Type B pancreatic cell (in vitro differentiated cells): ENCODE measurements at regions not wholly inside any gene's neighbourhood (a gene's known extent, or its start where the extent isn't known, plus 50 kb on each side); places are given as distances from the start of the nearest gene placed in this dataset.

Experiments
- DNase-seq: peaks from one replicate; pipeline ENCODE4 v3.0.0; 2021; ENCODE audit warnings: mixed read lengths; ENCODE audit not compliant: unreplicated experiment; ENCODE audit errors: extremely low spot score
- H3K27ac Mint-ChIP-seq: 2 replicates; pipeline ENCODE4 v1.8.0; 2021; ENCODE audit warnings: mild to moderate bottlenecking, mixed read lengths
- H3K27me3 Mint-ChIP-seq: 2 replicates; pipeline ENCODE4 v1.8.0; 2021; ENCODE audit warnings: mixed read lengths
- H3K36me3 Mint-ChIP-seq: 2 replicates; pipeline ENCODE4 v1.8.0; 2021; ENCODE audit warnings: mixed read lengths
- H3K4me1 Mint-ChIP-seq: one replicate; pipeline ENCODE4 v1.8.0; 2021; ENCODE audit warnings: mixed read lengths; ENCODE audit not compliant: unreplicated experiment
- H3K4me3 Mint-ChIP-seq: 2 replicates; pipeline ENCODE4 v1.8.0; 2021; ENCODE audit warnings: mild to moderate bottlenecking, mixed read lengths
- H3K9me3 Mint-ChIP-seq: 2 replicates; pipeline ENCODE4 v1.8.0; 2021; ENCODE audit warnings: mixed read lengths
- TF ChIP-seq, protein P1 (sequence below): fragments of 200-600 bp; sonication (generic); conservative IDR thresholded peaks from 2 replicates; pipeline ENCODE4 v1.5.0; 2021; ENCODE audit warnings: antibody characterized with exemption, mild to moderate bottlenecking

- no peak overlapping the region for H3K27ac Mint-ChIP-seq
- TF ChIP-seq, protein P1, sequence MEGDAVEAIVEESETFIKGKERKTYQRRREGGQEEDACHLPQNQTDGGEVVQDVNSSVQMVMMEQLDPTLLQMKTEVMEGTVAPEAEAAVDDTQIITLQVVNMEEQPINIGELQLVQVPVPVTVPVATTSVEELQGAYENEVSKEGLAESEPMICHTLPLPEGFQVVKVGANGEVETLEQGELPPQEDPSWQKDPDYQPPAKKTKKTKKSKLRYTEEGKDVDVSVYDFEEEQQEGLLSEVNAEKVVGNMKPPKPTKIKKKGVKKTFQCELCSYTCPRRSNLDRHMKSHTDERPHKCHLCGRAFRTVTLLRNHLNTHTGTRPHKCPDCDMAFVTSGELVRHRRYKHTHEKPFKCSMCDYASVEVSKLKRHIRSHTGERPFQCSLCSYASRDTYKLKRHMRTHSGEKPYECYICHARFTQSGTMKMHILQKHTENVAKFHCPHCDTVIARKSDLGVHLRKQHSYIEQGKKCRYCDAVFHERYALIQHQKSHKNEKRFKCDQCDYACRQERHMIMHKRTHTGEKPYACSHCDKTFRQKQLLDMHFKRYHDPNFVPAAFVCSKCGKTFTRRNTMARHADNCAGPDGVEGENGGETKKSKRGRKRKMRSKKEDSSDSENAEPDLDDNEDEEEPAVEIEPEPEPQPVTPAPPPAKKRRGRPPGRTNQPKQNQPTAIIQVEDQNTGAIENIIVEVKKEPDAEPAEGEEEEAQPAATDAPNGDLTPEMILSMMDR, result no peak
- DNase-seq, result no peak
- H3K9me3 Mint-ChIP-seq, result no peaks in the 10 kb centered on the region
- no peaks in the 10 kb centered on the region for H3K27me3 Mint-ChIP-seq
- H3K4me3 Mint-ChIP-seq, result no peak overlapping the region
- H3K4me1 Mint-ChIP-seq, result no peaks in the 10 kb centered on the region
- no peaks in the 10 kb centered on the region for H3K36me3 Mint-ChIP-seq
Observed at GRCh38 chr3:18650731-18651130, 225.6 kb upstream of the SATB1 start.

DNA sequence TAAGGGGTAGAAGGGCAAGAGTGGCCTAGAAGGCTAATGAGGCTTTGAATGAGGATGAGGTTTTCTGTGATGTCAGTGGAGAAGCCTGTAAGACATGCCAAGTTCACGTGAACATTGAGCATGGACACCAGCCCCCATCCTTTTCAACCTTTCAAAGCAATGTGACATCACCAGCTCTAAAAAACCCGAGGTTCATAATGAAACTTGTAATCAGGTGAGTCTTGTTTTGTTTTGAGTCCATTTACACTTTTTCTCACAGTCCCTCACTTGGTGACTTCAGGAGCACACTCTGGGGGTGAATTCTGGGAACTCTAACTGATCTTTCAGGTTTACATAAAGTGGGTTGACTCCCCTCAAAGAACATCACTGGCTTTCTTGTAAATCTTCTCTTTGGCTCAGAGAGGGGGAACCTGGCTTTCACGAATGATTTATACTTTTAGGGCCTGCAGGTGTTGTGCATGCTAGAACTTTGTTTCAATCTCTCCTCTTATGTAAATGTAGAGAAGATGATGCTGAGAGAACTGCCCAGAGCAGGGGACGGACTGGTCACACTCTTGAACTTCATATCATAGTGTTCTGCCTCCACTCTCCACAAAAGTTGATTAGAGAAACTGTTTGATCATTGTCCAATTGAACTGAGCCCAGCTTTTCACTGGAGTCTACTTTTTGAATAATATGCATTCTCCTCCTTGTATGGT is 224.7 kb upstream of the SATB1 start:
- DNase-seq, result no peak
- Mint-ChIP-seq H3K27me3 (no peaks in the 10 kb centered on the region), H3K27ac (no peak overlapping the region), H3K9me3 (no peaks in the 10 kb centered on the region), H3K36me3 (no peaks in the 10 kb centered on the region), H3K4me3 (no peak overlapping the region), H3K4me1 (no peaks in the 10 kb centered on the region)
- TF ChIP-seq, protein P1, result no peak

GRCh38 chr3:18648868-18649462 is 223.8 kb upstream of the SATB1 start:
- H3K27me3 Mint-ChIP-seq, result no peaks in the 10 kb centered on the region
- H3K4me3 Mint-ChIP-seq, result no peak overlapping the region
- no peaks in the 10 kb centered on the region for H3K36me3 Mint-ChIP-seq
- DNase-seq, result no peak
- H3K4me1 Mint-ChIP-seq, result no peaks in the 10 kb centered on the region
- H3K27ac Mint-ChIP-seq, result no peak overlapping the region
- H3K9me3 Mint-ChIP-seq, result no peaks in the 10 kb centered on the region
- TF ChIP-seq, protein P1, result no peak

- no peaks in the 10 kb centered on the region for H3K9me3 Mint-ChIP-seq
- no peaks in the 10 kb centered on the region for H3K4me1 Mint-ChIP-seq
- TF ChIP-seq, protein P1, result no peak
- H3K27me3 Mint-ChIP-seq, result no peaks in the 10 kb centered on the region
- no peaks in the 10 kb centered on the region for H3K36me3 Mint-ChIP-seq
- no peak overlapping the region for H3K4me3 Mint-ChIP-seq
- DNase-seq, result no peak
- no peak overlapping the region for H3K27ac Mint-ChIP-seq
Observed at GRCh38 chr3:18648159-18648558, 223.0 kb upstream of the SATB1 start.

DNA sequence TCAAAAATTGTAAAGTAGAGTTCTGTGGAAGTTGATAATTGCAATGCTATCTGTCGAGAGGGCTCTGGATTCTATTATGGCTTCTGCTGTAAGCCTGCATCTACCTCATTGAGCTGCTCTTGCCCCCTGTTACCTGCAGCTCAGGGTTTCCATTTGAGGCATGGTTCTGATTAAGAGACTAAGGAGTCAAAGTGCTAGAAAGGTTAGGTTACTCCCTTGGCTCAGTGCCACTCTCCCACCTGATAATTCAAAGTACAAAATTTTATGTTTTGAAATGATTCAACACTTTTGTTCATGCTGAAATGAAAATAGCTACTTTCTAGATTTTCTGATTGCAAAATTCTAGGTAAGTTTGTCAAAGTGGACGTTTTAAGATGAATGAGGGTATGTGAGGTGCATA is 220.5 kb upstream of the SATB1 start:
- H3K4me1 Mint-ChIP-seq, result no peaks in the 10 kb centered on the region
- no peak overlapping the region for H3K4me3 Mint-ChIP-seq
- TF ChIP-seq, protein P1, result no peak
- no peaks in the 10 kb centered on the region for H3K27me3 Mint-ChIP-seq
- no peak for DNase-seq
- H3K36me3 Mint-ChIP-seq, result no peaks in the 10 kb centered on the region
- H3K9me3 Mint-ChIP-seq, result no peaks in the 10 kb centered on the region
- H3K27ac Mint-ChIP-seq, result no peak overlapping the region
